ENCODE measurements at regions not wholly inside any gene's neighbourhood (a gene's known extent, or its start where the extent isn't known, plus 50 kb on each side); places are given as distances from the start of the nearest gene placed in this dataset.
"Not testable (repeated sequence)": the region's sequence is repeated elsewhere in the genome, so short reads cannot be mapped to it uniquely, and the experiment has no call there.

- ATAC-seq (ENCODE audit: low FRiP score) (no peak), DNase-seq (ENCODE audit: low spot score) (no peak)
- no peak for TF ChIP-seq CTCF (IDR thresholded peaks at IDR 0.05)
Measured at GRCh38 chr15:77834276-77834990, 201.7 kb upstream of the LINGO1 start.

GRCh38 chr15:77832874-77833273, 200.2 kb upstream of the LINGO1 start:
- TF ChIP-seq CTCF (IDR thresholded peaks at IDR 0.05): no peak
- ATAC-seq (ENCODE audit: low FRiP score): no peak
- DNase-seq (ENCODE audit: low spot score): no peak

GRCh38 chr15:77831986-77832385, 199.3 kb upstream of the LINGO1 start:
- ATAC-seq (ENCODE audit: low FRiP score): no peak
- no peak for DNase-seq (ENCODE audit: low spot score)
- no peak for TF ChIP-seq CTCF (IDR thresholded peaks at IDR 0.05)

- ATAC-seq (ENCODE audit: low FRiP score) (no peak), DNase-seq (ENCODE audit: low spot score) (no peak)
- TF ChIP-seq CTCF (IDR thresholded peaks at IDR 0.05): no peak
Measured at GRCh38 chr15:77830051-77830468, 197.3 kb upstream of the LINGO1 start.

- not testable (repeated sequence) for ATAC-seq (ENCODE audit: low FRiP score); DNase-seq (ENCODE audit: low spot score)
Measured at GRCh38 chr15:77829331-77829730, 196.6 kb upstream of the LINGO1 start.

- no peak for TF ChIP-seq CTCF (IDR thresholded peaks at IDR 0.05)
- no peak for DNase-seq (ENCODE audit: low spot score)
- no peak for ATAC-seq (ENCODE audit: low FRiP score)
Measured at GRCh38 chr15:77827860-77828259, 195.1 kb upstream of the LINGO1 start.

- no peak for TF ChIP-seq CTCF (IDR thresholded peaks at IDR 0.05)
- ATAC-seq (ENCODE audit: low FRiP score): no peak
Measured at GRCh38 chr15:77826006-77826695, 193.4 kb upstream of the LINGO1 start.

More at GRCh38 chr15:77826006-77826695, 193.4 kb upstream of the LINGO1 start:
- DNase-seq (ENCODE audit: low spot score): no peak
